Activated CD8-positive, alpha-beta memory T cell treated with anti-CD3 and anti-CD28 coated beads, Interleukin-2, amount 10 ng/mL, durations not matched to agents 7 days and 5 days (primary cell): ENCODE measurements at regions not wholly inside any gene's neighbourhood (a gene's known extent, or its start where the extent isn't known, plus 50 kb on each side); places are given as distances from the start of the nearest gene placed in this dataset.

Experiments
- ATAC-seq: fragments of 150-1000 bp; cut with Tn5 transposase; one replicate; pipeline ENCODE4 v1.10.0; 2021; ENCODE audit warnings: moderate library complexity
- CTCF ChIA-PET: fragments of 350-600 bp; sonication (Branson Sonifier 250); formaldehyde crosslinking; loops from one replicate; lab custom pipeline; 2021; ENCODE audit warnings: antibody characterized with exemption; lab: Charles Lee
- DNase-seq: peaks from one replicate; pipeline ENCODE4 v3.0.0-alpha.2; 2020
- H3K27ac Mint-ChIP-seq: one replicate; pipeline ENCODE4 v1.8.0; 2021; ENCODE audit warnings: mild to moderate bottlenecking, mixed read lengths
- H3K27me3 Mint-ChIP-seq: one replicate; pipeline ENCODE4 v1.8.0; 2021; ENCODE audit warnings: mixed read lengths
- H3K36me3 Mint-ChIP-seq: one replicate; pipeline ENCODE4 v1.8.0; 2021; ENCODE audit warnings: mild to moderate bottlenecking, mixed read lengths
- H3K4me1 Mint-ChIP-seq: one replicate; pipeline ENCODE4 v1.8.0; 2021; ENCODE audit warnings: mixed read lengths
- H3K4me3 Mint-ChIP-seq: one replicate; pipeline ENCODE4 v1.8.0; 2021; ENCODE audit warnings: mild to moderate bottlenecking, moderate library complexity, mixed read lengths
- H3K9me3 Mint-ChIP-seq: one replicate; pipeline ENCODE4 v1.8.0; 2022; ENCODE audit warnings: low read depth, mixed read lengths

- Mint-ChIP-seq H3K4me3 (no peak overlapping the region), H3K27me3 (peaks cover 26% of the 10 kb centered on the region)
Measured at GRCh38 chr1:234758851-234759250, 148.9 kb upstream of the IRF2BP2 start.

GRCh38 chr1:234756857-234757256, 146.9 kb upstream of the IRF2BP2 start:
- CTCF ChIA-PET = no interaction called here
- Mint-ChIP-seq H3K4me1 (peaks cover 28% of the 10 kb centered on the region), H3K36me3 (peaks cover 2% of the 10 kb centered on the region), H3K27ac (no peak overlapping the region), H3K4me3 (no peak overlapping the region), H3K9me3 (no peaks in the 10 kb centered on the region), H3K27me3 (peaks cover 32% of the 10 kb centered on the region)
- no peak for DNase-seq
- no peak for ATAC-seq

More at GRCh38 chr1:234758851-234759250, 148.9 kb upstream of the IRF2BP2 start:
- no peaks in the 10 kb centered on the region for H3K9me3 Mint-ChIP-seq
- ATAC-seq (peak; percentile 79), DNase-seq (peak; percentile 81)
- peaks cover 28% of the 10 kb centered on the region for H3K4me1 Mint-ChIP-seq
- peaks cover 2% of the 10 kb centered on the region for H3K36me3 Mint-ChIP-seq
- peak overlapping the region; percentile 37 for H3K27ac Mint-ChIP-seq
- CTCF ChIA-PET = interaction anchor here (0.6 to 0.7 kb wide), 2 partner anchors 17 to 161 kb away, joined by 3 read pairs; no protein-coding TSS in a partner anchor

GRCh38 chr1:234756066-234756774, 146.2 kb upstream of the IRF2BP2 start:
- CTCF ChIA-PET = no interaction called here
- peak; percentile 22 for ATAC-seq
- H3K9me3 Mint-ChIP-seq = no peaks in the 10 kb centered on the region
- H3K27ac Mint-ChIP-seq = no peak overlapping the region
- H3K4me3 Mint-ChIP-seq = no peak overlapping the region
- DNase-seq = peak; percentile 46
- H3K27me3 Mint-ChIP-seq = peaks cover 32% of the 10 kb centered on the region
- H3K4me1 Mint-ChIP-seq = peaks cover 28% of the 10 kb centered on the region
- H3K36me3 Mint-ChIP-seq = peaks cover 2% of the 10 kb centered on the region

DNA sequence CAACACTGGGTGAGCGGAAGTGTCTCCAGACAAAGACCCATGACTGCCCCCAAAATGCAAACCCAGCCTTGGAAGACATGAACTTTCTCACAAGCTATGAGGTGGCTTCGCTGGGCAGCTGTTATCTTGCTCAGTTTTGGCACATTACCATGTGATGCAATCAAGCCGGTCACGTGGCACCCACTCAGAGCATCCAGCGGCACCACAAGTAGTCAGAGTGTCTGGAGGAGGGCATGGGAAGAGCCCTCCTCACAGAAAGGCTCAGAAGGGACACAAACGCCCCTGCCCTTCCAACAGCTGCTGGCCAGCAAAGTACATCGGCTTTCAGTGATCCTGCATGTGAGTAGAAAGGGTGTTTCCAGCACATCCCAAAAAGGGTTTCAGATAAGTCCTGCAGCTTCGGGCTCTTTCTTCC, 145.5 kb upstream of the IRF2BP2 start:
- Mint-ChIP-seq H3K4me3 (no peak overlapping the region), H3K36me3 (peaks cover 2% of the 10 kb centered on the region), H3K27ac (no peak overlapping the region), H3K27me3 (peaks cover 32% of the 10 kb centered on the region), H3K4me1 (peaks cover 28% of the 10 kb centered on the region), H3K9me3 (no peaks in the 10 kb centered on the region)
- CTCF ChIA-PET = no interaction called here
- no peak for DNase-seq
- no peak for ATAC-seq

DNA sequence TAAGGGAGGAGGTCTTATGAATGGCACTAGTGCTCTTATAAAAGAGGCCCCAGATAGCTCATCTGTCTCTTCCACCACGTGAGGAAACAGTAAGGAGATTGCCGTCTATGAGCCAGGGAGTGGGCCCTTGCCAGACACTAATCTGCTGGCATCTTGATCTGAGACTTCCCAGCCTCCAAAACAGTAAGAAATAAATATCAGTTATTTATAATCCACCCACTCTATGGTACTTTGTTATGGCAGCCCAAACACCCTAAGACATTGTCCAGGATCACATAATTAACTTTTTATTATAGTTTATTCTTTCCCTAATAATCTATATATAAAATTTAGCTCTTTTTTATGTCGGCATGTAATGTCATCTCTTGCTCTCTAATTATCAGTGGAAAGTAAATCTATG, 144.0 kb upstream of the IRF2BP2 start:
- DNase-seq = no peak
- peaks cover 2% of the 10 kb centered on the region for H3K36me3 Mint-ChIP-seq
- no peak overlapping the region for H3K4me3 Mint-ChIP-seq
- H3K4me1 Mint-ChIP-seq = peaks cover 20% of the 10 kb centered on the region
- no peak for ATAC-seq
- peaks cover 27% of the 10 kb centered on the region for H3K27me3 Mint-ChIP-seq
- H3K27ac Mint-ChIP-seq = no peak overlapping the region
- H3K9me3 Mint-ChIP-seq = no peaks in the 10 kb centered on the region
- CTCF ChIA-PET = interaction anchor here (0.8 kb wide), 1 partner anchor 16 kb away, joined by 3 read pairs; no protein-coding TSS in a partner anchor

DNA sequence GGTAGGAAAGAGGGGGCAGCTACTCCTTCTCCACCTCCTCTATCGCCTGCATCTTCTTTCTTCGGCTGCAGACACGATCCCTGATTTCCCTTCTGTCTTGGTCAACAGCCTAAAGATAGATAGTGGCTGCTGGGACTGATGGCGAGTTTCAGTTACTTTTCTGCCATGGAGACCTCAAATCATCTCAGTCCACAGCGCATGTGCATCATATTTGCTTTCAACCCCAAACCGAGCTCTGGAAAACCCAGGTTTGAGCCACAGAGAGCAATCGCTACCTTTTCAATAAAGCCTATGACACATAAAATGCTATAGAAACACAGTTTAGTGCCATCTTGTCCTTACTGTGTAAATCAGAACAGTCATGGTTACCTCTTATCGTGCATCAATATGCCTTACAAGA, 142.9 kb upstream of the IRF2BP2 start:
- ATAC-seq (no peak), DNase-seq (no peak)
- CTCF ChIA-PET = interaction anchor here (0.7 kb wide), 1 partner anchor 128 kb away, joined by 3 read pairs; no protein-coding TSS in a partner anchor

DNA sequence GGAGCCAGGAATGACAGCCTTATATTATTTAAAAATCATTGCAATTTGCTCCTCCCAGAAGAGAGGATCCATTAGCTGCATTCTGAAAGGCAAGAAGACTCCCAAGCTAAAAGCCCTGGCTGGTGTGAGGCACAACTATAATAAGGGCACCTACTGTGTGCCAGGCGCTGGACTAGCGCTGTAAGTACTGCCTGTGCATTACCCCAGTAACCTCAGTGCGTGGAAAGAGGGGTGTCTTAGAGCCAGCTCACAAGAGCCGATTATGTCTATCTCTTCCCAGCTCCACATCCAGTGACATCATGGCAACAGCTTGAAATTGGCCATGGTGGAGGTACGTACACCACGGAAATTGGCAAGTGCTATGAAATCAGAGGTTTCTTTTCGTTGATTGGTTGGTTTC, 141.7 kb upstream of the IRF2BP2 start:
- Mint-ChIP-seq H3K27me3 (peaks cover 15% of the 10 kb centered on the region), H3K9me3 (no peaks in the 10 kb centered on the region), H3K36me3 (no peaks in the 10 kb centered on the region), H3K4me1 (peaks cover 7% of the 10 kb centered on the region), H3K4me3 (no peak overlapping the region), H3K27ac (no peak overlapping the region)
- ATAC-seq = no peak
- no peak for DNase-seq
- CTCF ChIA-PET = no interaction called here

More for the DNA sequence above, 142.9 kb upstream of the IRF2BP2 start:
- H3K4me3 Mint-ChIP-seq = no peak overlapping the region
- H3K27ac Mint-ChIP-seq = no peak overlapping the region
- H3K4me1 Mint-ChIP-seq = peaks cover 14% of the 10 kb centered on the region
- no peaks in the 10 kb centered on the region for H3K9me3 Mint-ChIP-seq
- H3K36me3 Mint-ChIP-seq = peaks cover 2% of the 10 kb centered on the region
- H3K27me3 Mint-ChIP-seq = peaks cover 22% of the 10 kb centered on the region

GRCh38 chr1:234750922-234751627, 141.1 kb upstream of the IRF2BP2 start:
- no peak for ATAC-seq
- peaks cover under 1% of the 10 kb centered on the region for H3K4me1 Mint-ChIP-seq
- DNase-seq = no peak
- CTCF ChIA-PET = no interaction called here
- H3K27me3 Mint-ChIP-seq = peaks cover 13% of the 10 kb centered on the region
- no peak overlapping the region for H3K27ac Mint-ChIP-seq
- H3K36me3 Mint-ChIP-seq = no peaks in the 10 kb centered on the region
- H3K4me3 Mint-ChIP-seq = no peak overlapping the region
- no peaks in the 10 kb centered on the region for H3K9me3 Mint-ChIP-seq

DNA sequence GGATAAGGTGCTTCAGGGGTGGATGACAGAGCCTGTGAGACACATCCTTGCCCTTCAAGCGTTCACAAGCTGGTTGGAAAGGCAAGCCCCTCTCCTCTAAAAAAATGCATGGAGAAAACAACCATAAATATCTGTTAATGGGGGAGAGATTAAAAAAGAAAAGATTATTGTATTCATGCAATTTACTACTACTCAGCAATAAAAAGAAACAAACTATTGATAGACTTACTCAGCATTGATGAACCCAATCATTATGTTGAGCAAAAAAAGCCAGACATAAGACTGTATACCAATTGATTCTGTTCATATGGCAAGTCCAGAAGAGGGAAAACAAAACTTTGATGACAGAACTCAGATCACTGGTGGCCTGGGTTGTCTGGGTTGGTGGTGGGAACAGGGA, 138.7 kb upstream of the IRF2BP2 start:
- H3K36me3 Mint-ChIP-seq = no peaks in the 10 kb centered on the region
- H3K4me1 Mint-ChIP-seq = no peaks in the 10 kb centered on the region
- peaks cover 10% of the 10 kb centered on the region for H3K27me3 Mint-ChIP-seq
- H3K9me3 Mint-ChIP-seq = no peaks in the 10 kb centered on the region
- DNase-seq (no peak), ATAC-seq (no peak)
- CTCF ChIA-PET = no interaction called here
- no peak overlapping the region for H3K27ac Mint-ChIP-seq
- no peak overlapping the region for H3K4me3 Mint-ChIP-seq

DNA sequence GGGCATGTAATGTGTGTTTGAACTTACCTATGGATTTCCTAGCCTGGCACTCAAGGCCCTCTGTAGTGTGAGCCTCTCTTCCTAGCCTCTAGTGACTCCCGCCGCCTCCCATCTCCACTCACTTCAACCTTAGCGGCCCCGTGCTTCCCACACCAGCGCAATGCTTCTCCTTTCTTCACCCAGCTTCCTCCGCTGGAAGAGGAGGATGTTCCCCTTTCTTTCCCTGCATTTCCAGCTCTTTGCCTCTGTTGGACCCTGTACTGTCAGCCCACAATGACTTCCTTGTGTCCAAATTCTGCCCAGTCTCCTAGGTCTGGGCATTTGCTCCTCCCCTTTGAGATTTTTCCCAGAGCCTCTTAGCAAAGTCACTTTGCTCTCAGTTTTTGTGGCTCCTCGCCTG, 138.1 kb upstream of the IRF2BP2 start:
- Mint-ChIP-seq H3K4me1 (no peaks in the 10 kb centered on the region), H3K27me3 (peaks cover 10% of the 10 kb centered on the region), H3K27ac (no peak overlapping the region)

GRCh38 chr1:234746798-234747196, 136.8 kb upstream of the IRF2BP2 start:
- DNase-seq (no peak), ATAC-seq (no peak)
- H3K27me3 Mint-ChIP-seq = peaks cover 7% of the 10 kb centered on the region
- H3K4me1 Mint-ChIP-seq = no peaks in the 10 kb centered on the region
- CTCF ChIA-PET = no interaction called here
- H3K9me3 Mint-ChIP-seq = no peaks in the 10 kb centered on the region
- H3K4me3 Mint-ChIP-seq = no peak overlapping the region
- no peaks in the 10 kb centered on the region for H3K36me3 Mint-ChIP-seq
- no peak overlapping the region for H3K27ac Mint-ChIP-seq

More for the DNA sequence above, 138.1 kb upstream of the IRF2BP2 start:
- Mint-ChIP-seq H3K4me3 (no peak overlapping the region), H3K36me3 (no peaks in the 10 kb centered on the region), H3K9me3 (no peaks in the 10 kb centered on the region)
- CTCF ChIA-PET = no interaction called here
- DNase-seq (no peak), ATAC-seq (no peak)

DNA sequence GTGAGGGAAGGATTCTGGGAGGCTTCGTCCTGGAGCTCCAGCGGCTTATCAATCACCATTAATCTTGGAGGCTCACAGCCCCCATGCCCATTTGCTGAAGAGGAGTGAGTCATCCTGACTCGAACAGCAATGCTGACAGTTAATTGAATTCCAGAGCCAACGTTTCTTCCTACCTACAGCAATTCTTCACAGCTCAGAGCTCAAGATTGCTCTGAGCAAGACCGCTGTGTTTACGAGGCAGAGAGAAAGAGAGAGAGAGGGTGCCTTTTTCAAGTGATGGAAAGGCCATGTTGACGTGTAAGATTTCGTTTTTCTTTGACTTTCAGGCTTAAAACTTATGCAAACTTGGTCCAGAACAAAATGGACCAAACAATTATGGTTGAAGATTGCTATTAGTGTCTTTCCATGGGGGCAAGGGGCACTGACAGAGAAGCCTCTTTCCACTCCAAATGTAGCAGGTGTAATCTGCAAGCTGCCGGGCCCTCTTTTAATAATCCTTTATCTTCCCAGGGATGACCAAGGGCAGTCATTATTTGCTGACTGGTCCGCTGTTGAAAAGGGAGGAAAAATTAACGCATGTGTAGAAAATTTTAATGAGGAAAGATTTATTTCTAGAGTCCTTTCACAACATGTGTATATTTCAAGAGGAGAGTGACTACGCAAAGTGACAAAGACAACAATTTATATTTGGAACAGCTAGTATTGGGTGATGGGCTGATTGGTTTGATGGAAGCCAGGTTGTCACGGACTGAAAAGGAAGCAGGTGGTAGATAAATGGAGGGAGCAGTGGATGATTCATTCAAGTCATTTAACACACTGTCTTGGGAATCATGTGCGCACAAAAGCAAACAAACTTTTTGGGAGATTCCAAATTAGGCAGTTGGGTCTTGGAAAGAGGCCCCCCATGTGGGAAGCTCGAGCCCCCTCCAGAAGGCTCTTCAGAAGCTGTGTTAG, 136.1 kb upstream of the IRF2BP2 start:
- H3K27me3 Mint-ChIP-seq = peaks cover 7% of the 10 kb centered on the region
- no peaks in the 10 kb centered on the region for H3K9me3 Mint-ChIP-seq
- H3K4me1 Mint-ChIP-seq = no peaks in the 10 kb centered on the region
- no peak overlapping the region for H3K27ac Mint-ChIP-seq
- H3K36me3 Mint-ChIP-seq = no peaks in the 10 kb centered on the region
- CTCF ChIA-PET = interaction anchor here (1.1 kb wide), 1 partner anchor 131 kb away, joined by 3 read pairs; no protein-coding TSS in a partner anchor
- ATAC-seq (no peak), DNase-seq (no peak)
- no peak overlapping the region for H3K4me3 Mint-ChIP-seq

DNA sequence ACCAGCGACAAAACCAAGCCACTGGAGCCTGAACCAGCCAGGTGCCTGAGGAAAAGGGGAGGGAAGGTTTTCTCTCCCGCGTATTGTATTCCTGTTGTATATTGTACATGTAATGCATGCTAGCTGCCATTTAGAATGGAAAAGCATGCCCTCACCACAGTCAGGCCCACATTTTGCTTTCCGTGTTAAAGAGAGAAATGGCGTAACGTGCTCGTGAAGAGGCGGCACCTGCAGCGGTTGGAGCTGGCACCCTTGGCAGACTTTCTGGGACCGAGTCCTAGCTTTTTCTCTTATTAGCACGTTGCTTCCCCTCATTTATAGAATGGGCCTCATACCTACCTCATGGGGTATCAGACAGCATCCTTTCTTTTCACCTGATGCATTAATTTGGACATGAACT, 135.3 kb upstream of the IRF2BP2 start:
- CTCF ChIA-PET = interaction anchor here (1.1 kb wide), 1 partner anchor 131 kb away, joined by 3 read pairs; no protein-coding TSS in a partner anchor
- H3K27ac Mint-ChIP-seq = no peak overlapping the region
- H3K9me3 Mint-ChIP-seq = no peaks in the 10 kb centered on the region
- ATAC-seq = no peak
- H3K27me3 Mint-ChIP-seq = peaks cover 5% of the 10 kb centered on the region
- H3K4me1 Mint-ChIP-seq = no peaks in the 10 kb centered on the region
- no peak for DNase-seq
- no peak overlapping the region for H3K4me3 Mint-ChIP-seq
- H3K36me3 Mint-ChIP-seq = no peaks in the 10 kb centered on the region
